IMR-90 (cell line): ENCODE measurements at regions not wholly inside any gene's neighbourhood (a gene's known extent, or its start where the extent isn't known, plus 50 kb on each side); places are given as distances from the start of the nearest gene placed in this dataset.

Experiments
- ATAC-seq: fragments of 200-7000 bp; cut with Tn5 transposase; 2 replicates; pipeline ENCODE4 v1.9.1; 2020; ENCODE audit warnings: low read depth, mild to moderate bottlenecking, moderate library complexity
- BruUV-seq: library from RNA; stranded (reverse); fragments of 400-500 nt; replicated peaks from 2 replicates; lab custom pipeline; 2021; lab: Mats Ljungman, UMichigan
- CTCF ChIA-PET: fragments of 300-600 bp; formaldehyde crosslinking; extraction: SDS; loops from one replicate; lab custom pipeline; 2021; ENCODE audit warnings: antibody characterized with exemption; lab: Yijun Ruan, JAX
- POLR2A ChIA-PET: fragments of 300-600 bp; sonication (Branson Sonifier 250); formaldehyde crosslinking; loops from one replicate; lab custom pipeline; 2022; ENCODE audit warnings: antibody characterized with exemption; ENCODE audit not compliant: unreplicated experiment; lab: Charles Lee
- DNase-seq: peaks from one replicate; pipeline ENCODE4 v3.0.0; 2013
- H2AFZ ChIP-seq: replicated peaks from 2 replicates; pipeline ENCODE3; 2013; ENCODE audit warnings: low read length, mild to moderate bottlenecking; ENCODE audit not compliant: poor library complexity
- H2AK5ac ChIP-seq: 2 replicates; pipeline ENCODE4 v1.6.1; 2013; ENCODE audit warnings: low read depth, low read length, inconsistent platforms
- H2AK9ac ChIP-seq: replicated peaks from 2 replicates; pipeline ENCODE3; 2013; ENCODE audit warnings: mild to moderate bottlenecking, low read depth, low read length, moderate library complexity; ENCODE audit not compliant: poor library complexity
- H2BK120ac ChIP-seq: 2 replicates; pipeline ENCODE4 v1.6.1; 2013; ENCODE audit warnings: low read depth, low read length, inconsistent platforms
- H2BK15ac ChIP-seq: 3 replicates; pipeline ENCODE4 v1.6.1; 2013; ENCODE audit warnings: low read depth, low read length, inconsistent platforms
- H2BK20ac ChIP-seq: 2 replicates; pipeline ENCODE4 v1.6.1; 2013; ENCODE audit warnings: low read depth, mild to moderate bottlenecking, inconsistent platforms, low read length, moderate library complexity
- H2BK5ac ChIP-seq: 2 replicates; pipeline ENCODE4 v1.6.1; 2013; ENCODE audit warnings: mild to moderate bottlenecking, low read depth, low read length, inconsistent platforms; ENCODE audit not compliant: poor library complexity, severe bottlenecking
- H3K14ac ChIP-seq: replicated peaks from 2 replicates; pipeline ENCODE4 v1.6.1; 2013; ENCODE audit warnings: low read depth, low read length, inconsistent platforms
- H3K18ac ChIP-seq: 2 replicates; pipeline ENCODE4 v1.6.1; 2013; ENCODE audit warnings: low read depth, low read length, control low read depth
- H3K23ac ChIP-seq: 2 replicates; pipeline ENCODE4 v1.6.1; 2013; ENCODE audit warnings: low read depth, low read length, inconsistent platforms
- H3K27ac ChIP-seq: 2 replicates; pipeline ENCODE4 v1.5.1; 2013; ENCODE audit warnings: mild to moderate bottlenecking, control low read depth, low read length; ENCODE audit not compliant: insufficient read depth
- H3K27me3 ChIP-seq: 2 replicates; pipeline ENCODE4 v1.6.1; 2013; ENCODE audit warnings: low read length; ENCODE audit not compliant: control insufficient read depth, insufficient read depth
- H3K36me3 ChIP-seq: 2 replicates; pipeline ENCODE4 v1.6.1; 2013; ENCODE audit warnings: low read length, mixed read lengths; ENCODE audit not compliant: control insufficient read depth, insufficient read depth
- H3K4ac ChIP-seq: 2 replicates; pipeline ENCODE4 v1.6.1; 2013; ENCODE audit warnings: low read depth, low read length, inconsistent platforms
- H3K4me1 ChIP-seq: 2 replicates; pipeline ENCODE4 v1.6.1; 2013; ENCODE audit warnings: low read length, mixed read lengths; ENCODE audit not compliant: control insufficient read depth, insufficient read depth
- H3K4me2 ChIP-seq: 2 replicates; pipeline ENCODE4 v1.6.1; 2013; ENCODE audit warnings: low read depth, mild to moderate bottlenecking, control low read depth, low read length, moderate library complexity
- H3K4me3 ChIP-seq: 2 replicates; pipeline ENCODE4 v1.5.1; 2013; ENCODE audit warnings: low read depth, mild to moderate bottlenecking, control low read depth, low read length, moderate library complexity; ENCODE audit not compliant: insufficient read depth
- H3K56ac ChIP-seq: 2 replicates; pipeline ENCODE4 v1.6.1; 2013; ENCODE audit warnings: low read length, inconsistent platforms; ENCODE audit not compliant: insufficient read depth; ENCODE audit errors: extremely low read depth
- H3K79me1 ChIP-seq, 2 experiments: 2 replicates each; pipeline ENCODE4 v1.6.1; 2013; ENCODE audit warnings: low read length in 2 of 2, inconsistent platforms in 1 of 2, low read depth in 1 of 2
- H3K9ac ChIP-seq: 2 replicates; pipeline ENCODE4 v1.6.1; 2013; ENCODE audit warnings: low read depth, low read length, control low read depth
- H3K9me1 ChIP-seq: 2 replicates; pipeline ENCODE4 v1.6.1; 2013; ENCODE audit warnings: low read length, inconsistent platforms; ENCODE audit not compliant: insufficient read depth
- H3K9me3 ChIP-seq: 2 replicates; pipeline ENCODE4 v1.6.1; 2013; ENCODE audit warnings: low read length; ENCODE audit not compliant: control insufficient read depth, insufficient read depth
- H4K20me1 ChIP-seq: 2 replicates; pipeline ENCODE4 v1.6.1; 2013; ENCODE audit warnings: low read length, inconsistent platforms; ENCODE audit not compliant: insufficient read depth
- H4K5ac ChIP-seq: 2 replicates; pipeline ENCODE4 v1.6.1; 2013; ENCODE audit warnings: mild to moderate bottlenecking, low read depth, low read length, control low read depth
- H4K8ac ChIP-seq, 2 experiments: 2 replicates each; pipeline ENCODE4 v1.6.1; 2013; ENCODE audit warnings: low read depth in 2 of 2, low read length in 2 of 2, control low read depth in 1 of 2, inconsistent platforms in 1 of 2
- H4K91ac ChIP-seq: 2 replicates; pipeline ENCODE4 v1.6.1; 2013; ENCODE audit warnings: low read depth, low read length, inconsistent platforms; ENCODE audit not compliant: insufficient read depth
- WGBS, 2 experiments: methylation state at CpG; one replicate each; pipeline versions ENCODE4 v1.1.5 to v1.1.7; 2013; ENCODE audit warnings: missing lambda C conversion rate in 2 of 2; ENCODE audit not compliant: insufficient read length in 1 of 2; ENCODE audit errors: extremely low coverage in 2 of 2; 5-methylcytosine and 5-hydroxymethylcytosine counted together
- dilution Hi-C: fragments of 300-500 bp; cut with HindIII; formaldehyde crosslinking; loops from one replicate; pipeline ENCODE4 v1.14.3; 2018; ENCODE audit warnings: low sequenced_read_pairs; ENCODE audit not compliant: unreplicated experiment
- in situ Hi-C: fragments of 300-500 bp; cut with MboI; formaldehyde crosslinking; loops from 3 replicates; pipeline ENCODE4 v1.14.3; 2019; ENCODE audit warnings: low sequenced_read_pairs, inconsistent platforms, mixed read lengths
- intact Hi-C: fragments of 100-400 bp; cut with micrococcal nuclease; formaldehyde crosslinking; loops from 2 replicates; pipeline ENCODE4 v1.10.0; 2022
- TF ChIP-seq, protein P1 (sequence below): fragments of 150-350 bp; IDR thresholded peaks from 2 replicates; pipeline ENCODE4 v1.6.1; 2016; ENCODE audit warnings: low read depth, mild to moderate bottlenecking, low read length, moderate library complexity, borderline replicate concordance
- TF ChIP-seq, protein P2 (sequence below): fragments of 150-350 bp; IDR thresholded peaks from 2 replicates; pipeline ENCODE4 v1.6.1; 2017; ENCODE audit warnings: mild to moderate bottlenecking, antibody characterized with exemption, low read length, low read depth

DNA sequence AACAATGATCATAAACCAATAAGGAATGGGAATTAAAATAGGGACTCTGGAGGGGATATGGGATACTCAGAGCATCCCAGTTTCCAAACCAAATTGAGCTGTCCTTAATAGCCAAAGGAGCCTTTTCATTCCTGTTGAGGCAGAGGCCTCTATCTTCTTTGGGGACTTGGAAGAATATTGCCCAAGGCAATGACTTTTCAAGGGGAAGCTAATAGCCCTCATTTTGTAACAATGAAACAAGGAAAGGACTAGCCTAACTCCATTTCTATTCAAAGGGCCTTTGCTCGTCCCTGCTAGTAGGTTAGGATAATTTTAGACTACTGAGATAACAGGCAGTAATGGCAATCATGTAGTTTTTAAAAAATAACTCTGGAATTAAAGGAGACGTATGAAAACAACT, 789.8 kb upstream of the SLITRK5 start:
- dilution Hi-C loops (no loop called here), in situ Hi-C loops (no loop called here), intact Hi-C loops (no loop called here)
- H3K18ac ChIP-seq, result no peak overlapping the region
- no peaks in the 10 kb centered on the region for H3K9me3 ChIP-seq
- H2AFZ ChIP-seq, result no peak overlapping the region
- no peak overlapping the region for H3K14ac ChIP-seq
- CTCF ChIA-PET, result no interaction called here
- H3K4ac ChIP-seq, result no peak overlapping the region
- TF ChIP-seq, protein P1, sequence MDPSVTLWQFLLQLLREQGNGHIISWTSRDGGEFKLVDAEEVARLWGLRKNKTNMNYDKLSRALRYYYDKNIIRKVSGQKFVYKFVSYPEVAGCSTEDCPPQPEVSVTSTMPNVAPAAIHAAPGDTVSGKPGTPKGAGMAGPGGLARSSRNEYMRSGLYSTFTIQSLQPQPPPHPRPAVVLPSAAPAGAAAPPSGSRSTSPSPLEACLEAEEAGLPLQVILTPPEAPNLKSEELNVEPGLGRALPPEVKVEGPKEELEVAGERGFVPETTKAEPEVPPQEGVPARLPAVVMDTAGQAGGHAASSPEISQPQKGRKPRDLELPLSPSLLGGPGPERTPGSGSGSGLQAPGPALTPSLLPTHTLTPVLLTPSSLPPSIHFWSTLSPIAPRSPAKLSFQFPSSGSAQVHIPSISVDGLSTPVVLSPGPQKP, result no peak
- TF ChIP-seq, protein P2, sequence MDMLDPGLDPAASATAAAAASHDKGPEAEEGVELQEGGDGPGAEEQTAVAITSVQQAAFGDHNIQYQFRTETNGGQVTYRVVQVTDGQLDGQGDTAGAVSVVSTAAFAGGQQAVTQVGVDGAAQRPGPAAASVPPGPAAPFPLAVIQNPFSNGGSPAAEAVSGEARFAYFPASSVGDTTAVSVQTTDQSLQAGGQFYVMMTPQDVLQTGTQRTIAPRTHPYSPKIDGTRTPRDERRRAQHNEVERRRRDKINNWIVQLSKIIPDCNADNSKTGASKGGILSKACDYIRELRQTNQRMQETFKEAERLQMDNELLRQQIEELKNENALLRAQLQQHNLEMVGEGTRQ, result no peak
- H3K4me1 ChIP-seq, result no peaks in the 10 kb centered on the region
- H2AK9ac ChIP-seq, result no peak overlapping the region
- H3K4me3 ChIP-seq, result no peak overlapping the region
- BruUV-seq, result no TSS peak
- POLR2A ChIA-PET, result no interaction called here
- H3K4me2 ChIP-seq, result no peak overlapping the region
- no peak overlapping the region for H2BK120ac ChIP-seq
- H4K20me1 ChIP-seq, result no peaks in the 10 kb centered on the region
- no peaks in the 10 kb centered on the region for H3K27me3 ChIP-seq
- H4K8ac ChIP-seq, result no peak overlapping the region
- H4K91ac ChIP-seq, result no peak overlapping the region
- H4K5ac ChIP-seq, result no peak overlapping the region
- no peak for DNase-seq
- no peak overlapping the region for H2BK15ac ChIP-seq
- no peak overlapping the region for H2BK5ac ChIP-seq
- H3K79me1 ChIP-seq, result no peaks in the 10 kb centered on the region
- WGBS, 2 experiments, result no CpG with 5 or more reads among the region's 2 CpGs
- H2AK5ac ChIP-seq, result no peak overlapping the region
- H3K23ac ChIP-seq, result no peak overlapping the region
- H3K36me3 ChIP-seq, result no peaks in the 10 kb centered on the region
- no peak overlapping the region for H3K56ac ChIP-seq
- H3K27ac ChIP-seq, result no peak overlapping the region
- H3K9ac ChIP-seq, result no peak overlapping the region
- ATAC-seq, result no peak
- no peak overlapping the region for H2BK20ac ChIP-seq
- no peaks in the 10 kb centered on the region for H3K9me1 ChIP-seq
